ENCODE measurements at regions not wholly inside any gene's neighbourhood (a gene's known extent, or its start where the extent isn't known, plus 50 kb on each side); places are given as distances from the start of the nearest gene placed in this dataset.
"Not testable (repeated sequence)": the region's sequence is repeated elsewhere in the genome, so short reads cannot be mapped to it uniquely, and the experiment has no call there.

DNA sequence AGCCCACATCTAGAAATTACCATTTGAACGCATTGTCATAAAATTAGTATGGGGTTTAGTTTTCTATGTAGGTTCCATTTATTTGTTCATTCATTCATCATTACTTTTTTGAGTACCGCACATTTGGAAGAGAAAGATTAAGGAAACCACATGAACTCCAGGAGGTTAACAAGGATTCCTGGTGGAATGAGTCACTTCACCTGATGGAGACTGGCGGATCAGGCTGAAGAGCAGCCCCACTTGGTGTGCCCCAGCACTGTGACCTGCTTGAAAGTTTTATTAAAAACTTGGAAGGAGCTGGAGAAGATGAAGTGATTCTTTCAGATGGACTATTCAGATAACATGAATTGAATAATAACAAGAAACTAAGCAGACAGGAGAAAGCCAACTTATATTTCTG, 293.6 kb upstream of the CDH11 start:
- FAIRE-seq (no peak), DNase-seq (ENCODE audit: low spot score) (peak; percentile 73)

GRCh38 chr16:65414284-65414984, 292.6 kb upstream of the CDH11 start:
- peak; percentile 77 for DNase-seq (ENCODE audit: low spot score)
- FAIRE-seq = no peak

GRCh38 chr16:65413861-65414260, 292.0 kb upstream of the CDH11 start:
- FAIRE-seq (no peak), DNase-seq (ENCODE audit: low spot score) (no peak)

GRCh38 chr16:65410801-65411200, 288.9 kb upstream of the CDH11 start:
- FAIRE-seq (no peak), DNase-seq (ENCODE audit: low spot score) (no peak)

DNA sequence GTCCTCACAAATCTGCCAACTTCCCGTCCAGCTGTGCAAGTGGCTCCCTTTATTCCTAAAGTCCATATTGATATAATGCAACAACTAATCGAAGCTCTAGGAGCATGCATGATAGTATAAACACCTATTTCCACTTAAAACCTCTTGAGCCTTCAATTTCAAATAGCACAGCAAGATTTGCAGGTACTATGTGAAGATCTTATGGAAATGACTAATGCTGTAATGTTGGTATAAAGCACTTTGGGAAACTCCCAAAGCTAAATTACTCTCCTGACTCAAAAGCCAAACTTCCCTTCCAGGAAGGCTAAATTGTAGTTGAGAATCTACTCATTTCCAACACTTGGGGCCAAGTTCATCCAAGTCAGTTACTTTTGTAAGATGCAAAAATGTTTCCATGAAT, 287.6 kb upstream of the CDH11 start:
- FAIRE-seq (no peak), DNase-seq (ENCODE audit: low spot score) (no peak)

GRCh38 chr16:65406933-65407332, 285.1 kb upstream of the CDH11 start:
- DNase-seq (ENCODE audit: low spot score) = no peak
- FAIRE-seq = no peak

DNA sequence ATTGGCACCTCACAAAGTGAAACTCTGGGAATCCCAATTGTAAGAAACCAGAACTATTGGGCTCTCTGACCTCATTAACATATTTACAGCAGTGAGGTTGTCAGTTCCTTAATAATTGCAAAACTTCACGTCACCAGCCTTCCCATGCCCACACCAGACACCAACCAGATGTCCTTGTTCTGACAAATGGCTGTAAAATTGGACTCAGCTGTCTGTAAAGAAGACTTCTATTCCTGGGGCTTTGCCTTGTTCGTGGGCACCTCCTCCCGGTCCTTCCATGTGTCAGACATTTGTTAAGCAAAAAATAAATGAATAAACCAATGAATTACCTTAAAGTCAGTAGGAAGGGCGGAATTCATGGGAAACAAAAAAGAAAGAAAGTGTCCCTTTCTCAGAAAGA, 284.3 kb upstream of the CDH11 start:
- DNase-seq (ENCODE audit: low spot score) (no peak), FAIRE-seq (no peak)

DNA sequence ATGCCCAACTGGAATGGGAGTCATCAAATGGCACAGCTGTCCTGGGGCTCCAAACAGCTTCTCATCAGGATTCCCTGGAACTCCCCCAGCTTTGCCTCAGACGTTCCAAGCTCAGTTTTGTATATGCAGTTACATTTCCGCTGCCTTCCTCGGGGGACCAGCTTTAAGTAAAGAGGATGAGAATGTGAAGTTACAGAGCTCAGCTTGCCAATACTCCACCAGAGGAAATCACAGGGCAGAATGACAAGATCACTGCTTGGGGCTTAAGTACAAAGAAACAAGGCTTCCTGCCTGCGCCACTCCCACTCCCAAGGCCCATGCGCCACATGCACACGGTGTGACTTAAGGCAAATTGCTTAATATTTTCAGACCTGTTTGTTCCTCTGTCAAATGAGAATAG, 272.4 kb upstream of the CDH11 start:
- no peak for FAIRE-seq
- DNase-seq (ENCODE audit: low spot score) = no peak

DNA sequence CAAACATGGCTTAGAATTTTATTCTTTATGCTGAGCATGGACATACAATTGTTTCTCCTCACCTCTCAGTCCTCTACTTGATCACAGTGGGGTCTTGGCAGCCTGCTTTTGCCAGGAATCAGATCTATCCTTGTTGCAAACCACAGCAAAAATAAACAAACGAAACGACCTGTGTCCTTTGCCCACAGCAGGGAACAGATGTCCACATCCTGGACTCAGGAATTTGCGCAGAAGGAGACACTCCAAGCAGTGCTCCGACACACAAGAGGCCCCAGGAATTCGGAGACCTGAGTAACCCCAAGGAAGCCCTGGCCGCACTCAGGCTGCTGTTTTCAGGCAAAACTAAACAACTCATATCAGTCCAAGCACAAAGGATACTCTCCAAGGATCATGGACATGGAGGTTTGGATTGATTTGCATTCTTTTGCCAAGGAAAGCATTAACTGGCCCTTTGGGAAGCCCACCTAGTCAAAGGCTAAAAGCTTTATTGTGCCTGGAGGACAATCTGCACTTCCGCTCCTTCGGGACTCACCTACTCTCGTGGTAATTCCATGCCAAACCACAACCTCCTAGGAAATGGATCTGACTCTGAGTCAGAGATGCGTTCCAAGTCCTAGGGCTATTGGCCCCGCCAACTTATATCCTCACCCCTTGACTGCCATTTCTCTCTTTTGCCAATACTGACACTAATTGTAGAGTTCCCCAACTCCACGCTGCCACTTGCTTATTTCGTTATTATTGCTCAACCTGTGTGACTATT, 271.1 kb upstream of the CDH11 start:
- FAIRE-seq (peak; percentile 48), DNase-seq (ENCODE audit: low spot score) (peak; percentile 73)

GRCh38 chr16:65388592-65388991, 266.7 kb upstream of the CDH11 start:
- FAIRE-seq = no peak
- DNase-seq (ENCODE audit: low spot score) = no peak

- DNase-seq (ENCODE audit: low spot score) (no peak), FAIRE-seq (no peak)
Observed at GRCh38 chr16:65386672-65387071, 264.8 kb upstream of the CDH11 start.

- FAIRE-seq = no peak
- no peak for DNase-seq (ENCODE audit: low spot score)
Observed at GRCh38 chr16:65384441-65384840, 262.6 kb upstream of the CDH11 start.

GRCh38 chr16:65377195-65377594, 255.3 kb upstream of the CDH11 start:
- no peak for DNase-seq (ENCODE audit: low spot score)
- FAIRE-seq = no peak

DNA sequence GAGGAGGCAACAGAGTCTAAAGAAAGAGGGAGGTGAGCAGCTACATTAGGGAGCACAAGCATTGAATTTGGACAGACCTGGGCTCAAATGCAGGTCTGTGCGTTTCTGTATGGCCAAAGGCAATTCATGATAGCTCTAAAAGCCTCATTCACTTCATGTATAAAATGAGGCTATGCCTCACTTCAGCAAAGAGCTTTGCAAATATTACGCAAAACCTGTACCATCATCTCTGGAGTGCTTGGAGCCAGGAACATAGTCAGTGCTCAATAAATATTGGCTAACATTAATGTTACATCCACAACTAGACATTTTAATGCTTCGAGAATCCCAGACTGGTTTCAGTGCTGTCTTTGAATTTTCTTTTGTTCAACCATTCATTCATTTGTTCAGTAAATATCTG, 254.7 kb upstream of the CDH11 start:
- FAIRE-seq = no peak
- DNase-seq (ENCODE audit: low spot score) = no peak

DNA sequence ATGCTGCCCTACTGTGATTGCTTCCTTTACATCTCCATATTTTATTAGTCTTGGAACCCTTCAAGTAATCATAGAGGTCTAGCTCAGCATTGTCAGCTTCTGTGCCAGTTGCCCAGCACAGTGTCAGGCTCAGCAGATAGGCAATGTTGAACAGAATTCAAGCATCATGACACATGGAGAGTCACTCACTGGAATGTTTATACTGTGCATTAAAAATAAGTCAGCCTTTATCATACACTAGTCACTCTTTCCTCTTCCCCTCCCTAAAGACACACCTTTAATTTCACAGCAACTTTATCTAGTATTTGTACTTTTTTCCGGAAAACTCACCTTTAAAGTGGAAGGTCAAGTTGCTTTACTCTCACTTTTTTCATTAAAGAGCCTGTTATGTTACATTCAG, 253.8 kb upstream of the CDH11 start:
- FAIRE-seq (no peak), DNase-seq (ENCODE audit: low spot score) (no peak)

GRCh38 chr16:65373097-65373496, 251.2 kb upstream of the CDH11 start:
- FAIRE-seq (no peak), DNase-seq (ENCODE audit: low spot score) (no peak)

DNA sequence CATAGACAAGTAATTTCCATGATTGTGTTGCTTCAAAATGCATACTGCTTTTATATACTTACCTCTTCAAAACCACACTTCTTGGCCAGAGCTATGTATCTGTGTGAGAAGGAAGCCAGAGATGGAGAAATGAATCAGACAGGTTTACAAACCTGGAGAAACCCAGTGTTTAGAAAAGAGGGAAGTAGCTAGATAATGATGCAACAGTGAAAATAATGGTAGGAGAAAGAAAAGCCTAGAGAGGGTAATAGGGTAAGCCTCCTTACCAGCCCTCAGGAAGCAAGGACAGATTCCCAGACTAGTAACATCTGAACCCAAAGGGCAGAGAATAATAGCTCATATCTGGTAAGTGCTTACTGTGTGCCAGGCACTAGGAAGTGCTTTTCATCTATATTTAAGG, 250.3 kb upstream of the CDH11 start:
- no peak for FAIRE-seq

DNA sequence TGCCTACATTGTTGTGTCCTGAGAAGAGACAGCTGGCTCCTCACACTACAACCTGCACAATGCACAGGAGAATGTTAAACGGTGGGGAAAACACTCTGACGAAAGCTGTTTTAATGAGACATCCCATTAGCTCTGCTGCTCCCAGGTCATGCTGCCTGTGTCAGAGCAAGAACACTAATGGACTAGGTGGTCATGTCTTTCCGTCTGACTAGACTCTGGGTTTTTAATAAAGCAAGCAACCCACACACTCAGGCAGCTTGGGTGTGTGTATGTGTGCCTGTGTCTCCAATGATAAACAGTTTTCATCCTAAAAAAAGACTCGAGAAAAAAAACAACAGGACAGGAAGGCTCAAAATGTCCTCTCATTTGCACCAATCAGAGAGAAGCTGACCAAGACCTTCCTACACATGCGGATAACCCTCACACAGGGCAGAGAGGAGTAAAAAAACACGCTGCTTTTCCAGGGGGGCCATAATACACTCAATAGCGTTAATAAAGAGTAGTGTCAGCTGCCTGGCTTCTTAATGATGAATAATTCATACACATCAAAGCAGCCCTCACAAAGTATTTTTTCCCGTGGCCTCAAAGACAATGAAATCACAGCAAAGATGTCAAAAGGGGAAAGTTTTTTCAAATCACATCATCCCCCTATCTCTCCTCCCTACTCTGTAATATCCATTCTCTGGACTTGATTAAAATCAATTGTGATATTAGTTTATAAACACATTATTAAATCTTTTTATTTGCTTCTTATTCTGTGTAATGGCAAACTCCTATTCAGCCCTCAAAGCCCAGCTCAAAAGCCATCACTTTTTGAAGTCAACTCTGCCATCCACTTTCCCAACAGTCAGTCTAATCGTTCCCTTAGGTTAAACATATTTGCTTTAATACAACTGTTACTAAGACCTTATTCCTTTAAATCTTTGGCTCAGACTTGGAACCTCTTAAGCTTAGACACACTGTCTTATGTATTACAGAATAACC, 244.2 kb upstream of the CDH11 start:
- no peak for FAIRE-seq
- DNase-seq (ENCODE audit: low spot score) = no peak

More for the DNA sequence above, 250.3 kb upstream of the CDH11 start:
- DNase-seq (ENCODE audit: low spot score) = no peak

DNA sequence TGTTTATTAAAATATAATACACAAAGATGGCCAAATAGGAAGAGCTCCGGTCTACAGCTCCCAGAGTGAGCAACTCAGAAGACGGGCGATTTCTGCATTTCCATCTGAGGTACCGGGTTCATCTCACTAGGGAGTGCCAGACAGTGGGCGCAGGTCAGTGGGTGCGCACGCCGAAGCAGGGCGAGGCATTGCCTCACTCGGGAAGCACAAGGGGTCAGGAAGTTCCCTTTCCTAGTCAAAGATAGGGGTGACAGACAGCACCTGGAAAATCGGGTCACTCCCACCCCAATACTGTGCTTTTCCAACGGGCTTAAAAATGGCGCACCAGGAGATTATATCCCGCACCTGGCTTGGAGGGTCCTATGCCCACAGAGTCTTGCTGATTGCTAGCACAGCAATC, 234.9 kb upstream of the CDH11 start:
- not testable (repeated sequence) for DNase-seq (ENCODE audit: low spot score)

GRCh38 chr16:65355706-65356105, 233.8 kb upstream of the CDH11 start:
- no peak for DNase-seq (ENCODE audit: low spot score)
- FAIRE-seq = no peak

More for the DNA sequence above, 234.9 kb upstream of the CDH11 start:
- not testable (repeated sequence) for FAIRE-seq

DNA sequence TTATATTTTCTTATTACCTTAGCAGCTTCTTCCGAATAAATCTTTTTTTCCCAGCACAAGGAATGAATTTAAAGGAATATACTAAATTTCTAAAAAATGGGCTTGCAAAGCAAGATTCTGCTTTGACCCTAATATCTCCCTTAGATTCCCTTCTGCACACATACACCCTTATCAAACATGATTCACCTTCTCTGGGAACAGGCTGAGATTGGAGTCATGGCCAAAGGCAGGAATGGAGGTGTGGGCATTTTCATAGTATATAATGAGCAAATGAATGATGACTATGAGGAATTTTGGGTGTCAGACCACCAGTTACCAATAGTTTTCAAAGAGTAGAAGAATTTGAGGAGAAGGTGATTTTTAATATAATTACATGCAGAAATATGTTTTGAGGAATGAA, 231.3 kb upstream of the CDH11 start:
- DNase-seq (ENCODE audit: low spot score) = no peak
- no peak for FAIRE-seq

DNA sequence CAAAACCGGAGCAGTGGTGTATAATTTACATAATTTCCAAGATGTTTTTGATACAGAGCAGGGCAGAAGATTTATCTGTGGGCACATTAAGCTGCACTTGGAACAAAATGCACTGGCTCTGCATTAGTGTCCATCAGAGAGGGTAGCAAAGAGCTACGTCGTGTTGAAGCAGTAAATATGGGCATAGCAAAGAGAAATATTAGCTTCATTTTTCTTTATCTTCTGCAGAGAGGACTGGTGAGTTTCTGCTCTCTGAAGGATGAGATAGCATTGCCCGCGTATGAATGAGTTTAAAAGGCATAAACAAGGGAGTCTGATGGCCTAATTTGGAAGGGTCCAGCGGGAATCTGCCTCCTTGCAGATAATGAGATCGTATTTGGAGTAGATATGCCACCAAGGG, 227.8 kb upstream of the CDH11 start:
- DNase-seq (ENCODE audit: low spot score) (no peak), FAIRE-seq (no peak)

All from urothelium cell line (cell line).